HepG2 (cell line): ENCODE measurements at regions not wholly inside any gene's neighbourhood (a gene's known extent, or its start where the extent isn't known, plus 50 kb on each side); places are given as distances from the start of the nearest gene placed in this dataset.

ENCODE experiments used
- ARID2 ChIP-seq: sonication (generic); formaldehyde crosslinking; IDR thresholded peaks from 2 replicates; pipeline ENCODE4 v1.8.1; 2022; ENCODE audit warnings: mild to moderate bottlenecking, missing genetic modification reagents, borderline replicate concordance
- GATA4 ChIP-seq: sonication (generic); IDR thresholded peaks from 2 replicates; pipeline ENCODE4 v1.6.1; 2016; ENCODE audit warnings: antibody characterized with exemption, low read depth, borderline replicate concordance
- ISL2 ChIP-seq: sonication (generic); formaldehyde crosslinking; IDR thresholded peaks from 2 replicates; pipeline ENCODE4 v1.5.0; 2020; ENCODE audit warnings: missing genetic modification reagents
- MED1 ChIP-seq: sonication (generic); formaldehyde crosslinking; IDR thresholded peaks from 2 replicates; pipeline ENCODE4 v1.4.0; 2020; ENCODE audit warnings: missing genetic modification reagents
- MEIS1 ChIP-seq: sonication (generic); formaldehyde crosslinking; IDR thresholded peaks from 2 replicates; pipeline ENCODE4 v1.9.0; 2021; ENCODE audit warnings: mild to moderate bottlenecking, missing genetic modification reagents, moderate library complexity, borderline replicate concordance
- PHF20 ChIP-seq: sonication (generic); formaldehyde crosslinking; IDR thresholded peaks from 2 replicates; pipeline ENCODE4 v1.5.0; 2020; ENCODE audit warnings: mild to moderate bottlenecking, missing genetic modification reagents
- PRMT3 ChIP-seq: sonication (generic); formaldehyde crosslinking; IDR thresholded peaks from 2 replicates; pipeline ENCODE4 v1.8.1; 2022; ENCODE audit warnings: low read depth, mild to moderate bottlenecking, moderate library complexity, missing genetic modification reagents, borderline replicate concordance
- SP5 ChIP-seq: IDR thresholded peaks from 2 replicates; pipeline ENCODE4 v1.6.1; 2016; ENCODE audit warnings: low read depth, borderline replicate concordance
- TBX2 ChIP-seq: sonication (generic); formaldehyde crosslinking; IDR thresholded peaks from 2 replicates; pipeline ENCODE4 v1.5.0; 2020; ENCODE audit warnings: missing genetic modification reagents, mild to moderate bottlenecking, borderline replicate concordance
- ZBTB20 ChIP-seq: sonication (generic); formaldehyde crosslinking; IDR thresholded peaks from 2 replicates; pipeline ENCODE4 v1.8.1; 2023; ENCODE audit warnings: missing genetic modification reagents, low read depth, mild to moderate bottlenecking, borderline replicate concordance
- ZBTB46 ChIP-seq: sonication (generic); formaldehyde crosslinking; IDR thresholded peaks from 2 replicates; pipeline ENCODE4 v1.4.0; 2020; ENCODE audit warnings: mild to moderate bottlenecking, missing genetic modification reagents, borderline replicate concordance
- ZNF20 ChIP-seq: sonication (generic); formaldehyde crosslinking; IDR thresholded peaks from 2 replicates; pipeline ENCODE4 v1.4.0; 2020; ENCODE audit warnings: mild to moderate bottlenecking, moderate library complexity, missing genetic modification reagents
- ZNF629 ChIP-seq: sonication (generic); formaldehyde crosslinking; conservative IDR thresholded peaks from 2 replicates; pipeline ENCODE4 v1.5.0; 2020; ENCODE audit warnings: missing genetic modification reagents
- TF ChIP-seq, protein P1 (sequence below): sonication (generic); formaldehyde crosslinking; IDR thresholded peaks from 2 replicates; pipeline ENCODE4 v1.5.1; 2020; ENCODE audit warnings: missing genetic modification reagents, mild to moderate bottlenecking, borderline replicate concordance
- TF ChIP-seq, protein P2 (sequence below), 2 experiments: IDR thresholded peaks; 2 replicates each; pipeline ENCODE4 v1.6.1; 2011 to 2012; ENCODE audit warnings: low read length in 2 of 2, borderline replicate concordance in 1 of 2, low read depth in 1 of 2, mild to moderate bottlenecking in 1 of 2, moderate library complexity in 1 of 2
- TF ChIP-seq, protein P3 (sequence below), 2 experiments: fragments of 450-650 bp in 1 of 2; sonication (generic) in 1 of 2; formaldehyde crosslinking; IDR thresholded peaks; 2 replicates each; pipeline versions ENCODE4 v1.5.0 to v1.8.0; 2020 to 2022; ENCODE audit warnings: mild to moderate bottlenecking in 1 of 2, missing genetic modification reagents in 1 of 2
- TF ChIP-seq, protein P4 (sequence below): sonication (generic); formaldehyde crosslinking; IDR thresholded peaks from 2 replicates; pipeline ENCODE4 v1.5.0; 2020; ENCODE audit warnings: missing genetic modification reagents

GRCh38 chr2:145755019-145755837, 1235.3 kb upstream of the ZEB2 start (continued):
- TF ChIP-seq, protein P1, sequence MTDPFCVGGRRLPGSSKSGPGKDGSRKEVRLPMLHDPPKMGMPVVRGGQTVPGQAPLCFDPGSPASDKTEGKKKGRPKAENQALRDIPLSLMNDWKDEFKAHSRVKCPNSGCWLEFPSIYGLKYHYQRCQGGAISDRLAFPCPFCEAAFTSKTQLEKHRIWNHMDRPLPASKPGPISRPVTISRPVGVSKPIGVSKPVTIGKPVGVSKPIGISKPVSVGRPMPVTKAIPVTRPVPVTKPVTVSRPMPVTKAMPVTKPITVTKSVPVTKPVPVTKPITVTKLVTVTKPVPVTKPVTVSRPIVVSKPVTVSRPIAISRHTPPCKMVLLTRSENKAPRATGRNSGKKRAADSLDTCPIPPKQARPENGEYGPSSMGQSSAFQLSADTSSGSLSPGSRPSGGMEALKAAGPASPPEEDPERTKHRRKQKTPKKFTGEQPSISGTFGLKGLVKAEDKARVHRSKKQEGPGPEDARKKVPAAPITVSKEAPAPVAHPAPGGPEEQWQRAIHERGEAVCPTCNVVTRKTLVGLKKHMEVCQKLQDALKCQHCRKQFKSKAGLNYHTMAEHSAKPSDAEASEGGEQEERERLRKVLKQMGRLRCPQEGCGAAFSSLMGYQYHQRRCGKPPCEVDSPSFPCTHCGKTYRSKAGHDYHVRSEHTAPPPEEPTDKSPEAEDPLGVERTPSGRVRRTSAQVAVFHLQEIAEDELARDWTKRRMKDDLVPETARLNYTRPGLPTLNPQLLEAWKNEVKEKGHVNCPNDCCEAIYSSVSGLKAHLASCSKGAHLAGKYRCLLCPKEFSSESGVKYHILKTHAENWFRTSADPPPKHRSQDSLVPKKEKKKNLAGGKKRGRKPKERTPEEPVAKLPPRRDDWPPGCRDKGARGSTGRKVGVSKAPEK (CRISPR knock-in tag) = peak; percentile 50; the same call in 1 of the 2 replicates
- TF ChIP-seq SP5 (CRISPR knock-in tag) (no peak), ZNF629 (0 out of 2 replicates have a peak, but pooled peaks have one; percentile 30), ARID2 (CRISPR knock-in tag) (no peak), PRMT3 (no peak), ZBTB20 (CRISPR knock-in tag) (0 out of 2 replicates have a peak, but pooled peaks have one; percentile 47), ZNF20 (CRISPR knock-in tag) (peak; percentile 65; the same call in 1 of the 2 replicates), MEIS1 (CRISPR knock-in tag) (peak; percentile 71; the same call in 1 of the 2 replicates), GATA4 (peak; percentile 42; the same call in 1 of the 2 replicates), ZBTB46 (CRISPR knock-in tag) (0 out of 2 replicates have a peak, but pooled peaks have one; percentile 53), ISL2 (peak; percentile 61), MED1 (peak; percentile 75), PHF20 (no peak), TBX2 (CRISPR knock-in tag) (0 out of 2 replicates have a peak, but pooled peaks have one; percentile 30)
- TF ChIP-seq, protein P2, sequence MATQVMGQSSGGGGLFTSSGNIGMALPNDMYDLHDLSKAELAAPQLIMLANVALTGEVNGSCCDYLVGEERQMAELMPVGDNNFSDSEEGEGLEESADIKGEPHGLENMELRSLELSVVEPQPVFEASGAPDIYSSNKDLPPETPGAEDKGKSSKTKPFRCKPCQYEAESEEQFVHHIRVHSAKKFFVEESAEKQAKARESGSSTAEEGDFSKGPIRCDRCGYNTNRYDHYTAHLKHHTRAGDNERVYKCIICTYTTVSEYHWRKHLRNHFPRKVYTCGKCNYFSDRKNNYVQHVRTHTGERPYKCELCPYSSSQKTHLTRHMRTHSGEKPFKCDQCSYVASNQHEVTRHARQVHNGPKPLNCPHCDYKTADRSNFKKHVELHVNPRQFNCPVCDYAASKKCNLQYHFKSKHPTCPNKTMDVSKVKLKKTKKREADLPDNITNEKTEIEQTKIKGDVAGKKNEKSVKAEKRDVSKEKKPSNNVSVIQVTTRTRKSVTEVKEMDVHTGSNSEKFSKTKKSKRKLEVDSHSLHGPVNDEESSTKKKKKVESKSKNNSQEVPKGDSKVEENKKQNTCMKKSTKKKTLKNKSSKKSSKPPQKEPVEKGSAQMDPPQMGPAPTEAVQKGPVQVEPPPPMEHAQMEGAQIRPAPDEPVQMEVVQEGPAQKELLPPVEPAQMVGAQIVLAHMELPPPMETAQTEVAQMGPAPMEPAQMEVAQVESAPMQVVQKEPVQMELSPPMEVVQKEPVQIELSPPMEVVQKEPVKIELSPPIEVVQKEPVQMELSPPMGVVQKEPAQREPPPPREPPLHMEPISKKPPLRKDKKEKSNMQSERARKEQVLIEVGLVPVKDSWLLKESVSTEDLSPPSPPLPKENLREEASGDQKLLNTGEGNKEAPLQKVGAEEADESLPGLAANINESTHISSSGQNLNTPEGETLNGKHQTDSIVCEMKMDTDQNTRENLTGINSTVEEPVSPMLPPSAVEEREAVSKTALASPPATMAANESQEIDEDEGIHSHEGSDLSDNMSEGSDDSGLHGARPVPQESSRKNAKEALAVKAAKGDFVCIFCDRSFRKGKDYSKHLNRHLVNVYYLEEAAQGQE (IDR thresholded peaks at IDR 0.05; ENCODE audit: borderline replicate concordance in 1 of 2, low read depth in 1 of 2, low read length in 2 of 2) = peak in 1 of 2 experiments; percentile 46; a peak in 1 of 4 replicates
- TF ChIP-seq, protein P3, sequence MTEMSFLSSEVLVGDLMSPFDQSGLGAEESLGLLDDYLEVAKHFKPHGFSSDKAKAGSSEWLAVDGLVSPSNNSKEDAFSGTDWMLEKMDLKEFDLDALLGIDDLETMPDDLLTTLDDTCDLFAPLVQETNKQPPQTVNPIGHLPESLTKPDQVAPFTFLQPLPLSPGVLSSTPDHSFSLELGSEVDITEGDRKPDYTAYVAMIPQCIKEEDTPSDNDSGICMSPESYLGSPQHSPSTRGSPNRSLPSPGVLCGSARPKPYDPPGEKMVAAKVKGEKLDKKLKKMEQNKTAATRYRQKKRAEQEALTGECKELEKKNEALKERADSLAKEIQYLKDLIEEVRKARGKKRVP (CRISPR knock-in tag; IDR thresholded peaks at IDR 0.05) = 0 out of 4 replicates have a peak, but pooled peaks of 1 of the 2 experiments have one; percentile 20
- TF ChIP-seq, protein P4, sequence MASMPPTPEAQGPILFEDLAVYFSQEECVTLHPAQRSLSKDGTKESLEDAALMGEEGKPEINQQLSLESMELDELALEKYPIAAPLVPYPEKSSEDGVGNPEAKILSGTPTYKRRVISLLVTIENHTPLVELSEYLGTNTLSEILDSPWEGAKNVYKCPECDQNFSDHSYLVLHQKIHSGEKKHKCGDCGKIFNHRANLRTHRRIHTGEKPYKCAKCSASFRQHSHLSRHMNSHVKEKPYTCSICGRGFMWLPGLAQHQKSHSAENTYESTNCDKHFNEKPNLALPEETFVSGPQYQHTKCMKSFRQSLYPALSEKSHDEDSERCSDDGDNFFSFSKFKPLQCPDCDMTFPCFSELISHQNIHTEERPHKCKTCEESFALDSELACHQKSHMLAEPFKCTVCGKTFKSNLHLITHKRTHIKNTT (CRISPR knock-in tag) = no peak
